ENCODE measurements at regions not wholly inside any gene's neighbourhood (a gene's known extent, or its start where the extent isn't known, plus 50 kb on each side); places are given as distances from the start of the nearest gene placed in this dataset.

GRCh38 chr10:3869036-3869435 lies 84.0 kb upstream of the KLF6 start:
- DNase-seq (ENCODE audit: low spot score): no peak
- no peak overlapping the region for H3K4me3 ChIP-seq
- no peak overlapping the region for H3K27ac ChIP-seq
- TF ChIP-seq CTCF (IDR thresholded peaks at IDR 0.05): no peak

GRCh38 chr10:3868271-3868664 lies 83.3 kb upstream of the KLF6 start:
- Histone ChIP-seq H3K4me3 (no peak overlapping the region), H3K27ac (no peak overlapping the region)
- TF ChIP-seq CTCF (IDR thresholded peaks at IDR 0.05): no peak
- no peak for DNase-seq (ENCODE audit: low spot score)

- Histone ChIP-seq H3K4me3 (no peak overlapping the region), H3K27ac (no peak overlapping the region)
- TF ChIP-seq CTCF (IDR thresholded peaks at IDR 0.05): no peak
- DNase-seq (ENCODE audit: low spot score): no peak
These were observed 82.7 kb upstream of the KLF6 start for GRCh38 chr10:3867454-3868270.

- H3K27ac ChIP-seq: no peak overlapping the region
- no peak for TF ChIP-seq CTCF (IDR thresholded peaks at IDR 0.05)
- no peak for DNase-seq (ENCODE audit: low spot score)
- no peak overlapping the region for H3K4me3 ChIP-seq
These were observed 81.3 kb upstream of the KLF6 start for GRCh38 chr10:3866332-3866731.

- Histone ChIP-seq H3K4me3 (no peak overlapping the region), H3K27ac (no peak overlapping the region)
- TF ChIP-seq CTCF (IDR thresholded peaks at IDR 0.05): no peak
- no peak for DNase-seq (ENCODE audit: low spot score)
These were observed 80.6 kb upstream of the KLF6 start for GRCh38 chr10:3865565-3865964.

- H3K4me3 ChIP-seq: no peak overlapping the region
- no peak overlapping the region for H3K27ac ChIP-seq
- no peak for DNase-seq (ENCODE audit: low spot score)
- no peak for TF ChIP-seq CTCF (IDR thresholded peaks at IDR 0.05)
These were observed 76.8 kb upstream of the KLF6 start for GRCh38 chr10:3861795-3862194.
